Amygdala (tissue), 56 donors: ENCODE measurements at regions not wholly inside any gene's neighbourhood (a gene's known extent, or its start where the extent isn't known, plus 50 kb on each side); places are given as distances from the start of the nearest gene placed in this dataset.
"Not testable (repeated sequence)": the region's sequence is repeated elsewhere in the genome, so short reads cannot be mapped to it uniquely, and the experiment has no call there.

Source experiments
- DNase-seq, 56 donors: peaks; one replicate each; lab custom pipeline; 2025; lab: John Stamatoyannopoulos, UW

DNA sequence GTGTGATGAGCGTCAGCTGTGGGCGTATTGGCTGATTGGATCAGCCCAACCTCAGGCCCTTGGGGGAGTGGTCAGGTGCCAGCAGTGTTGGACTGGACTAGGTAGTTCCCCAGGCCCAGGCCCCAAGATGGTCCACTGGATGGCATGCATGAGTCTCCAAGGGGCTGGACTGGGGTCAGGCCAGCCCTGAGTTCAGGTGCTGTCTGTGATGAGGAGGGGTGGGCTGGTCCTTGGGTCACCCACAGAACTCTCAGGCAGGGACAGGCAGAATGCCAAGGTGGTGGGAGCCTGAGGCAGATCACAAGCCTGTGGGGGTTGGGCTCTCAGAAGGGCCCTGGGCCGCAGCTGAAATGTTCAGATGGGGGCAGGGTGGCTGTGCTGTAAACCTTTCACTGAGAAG is 59.5 kb upstream of the THUMPD2 start:
- no peak for DNase-seq

DNA sequence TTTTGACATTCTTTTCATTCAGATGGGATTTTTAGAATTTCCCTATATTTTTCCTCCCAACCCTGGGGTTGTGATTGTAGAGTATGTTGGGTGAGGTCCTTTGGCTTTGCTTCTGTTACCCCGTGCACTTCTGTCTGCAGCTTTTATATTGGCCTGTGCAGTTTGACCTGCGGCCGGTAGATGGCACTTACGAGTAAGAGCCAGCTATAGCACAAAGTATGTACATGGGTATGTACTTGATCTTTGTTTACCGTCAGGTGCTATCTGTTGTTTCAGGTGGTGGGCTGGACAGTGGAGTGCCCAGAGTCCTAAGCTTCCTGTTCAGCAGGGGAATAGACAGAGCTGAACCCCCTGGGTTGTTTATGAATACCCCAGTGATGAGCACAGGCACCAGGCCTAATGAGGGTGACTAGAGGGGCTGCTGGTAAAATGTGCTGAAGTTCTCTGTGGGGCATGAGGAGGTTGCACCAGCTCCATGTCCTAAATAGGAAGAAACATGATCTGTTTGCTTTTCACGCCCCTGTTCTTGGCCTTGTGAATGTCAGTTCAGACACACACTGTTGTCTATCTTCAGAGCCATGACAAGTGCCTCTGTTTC is 58.9 kb upstream of the THUMPD2 start:
- no peak for DNase-seq

DNA sequence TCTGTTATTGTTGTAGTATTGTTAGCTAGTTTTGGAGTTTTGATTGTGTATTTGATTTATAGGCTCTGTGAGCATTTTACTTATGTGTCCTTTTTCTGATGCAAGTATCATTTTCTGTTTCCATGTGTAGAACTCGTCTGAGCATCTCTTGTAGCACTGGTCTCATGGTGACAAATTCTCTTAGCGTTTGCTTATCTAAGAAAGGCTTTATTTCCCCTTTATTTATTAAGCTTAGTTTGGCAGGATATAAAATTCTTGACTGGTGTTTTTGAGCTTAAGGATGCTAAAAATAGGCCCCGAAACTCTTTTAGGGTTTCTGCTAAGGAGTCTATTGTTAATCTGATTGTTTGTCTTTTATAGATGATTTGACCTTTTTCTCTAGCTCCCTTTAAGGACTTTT is 57.6 kb upstream of the THUMPD2 start:
- no peak for DNase-seq

DNA sequence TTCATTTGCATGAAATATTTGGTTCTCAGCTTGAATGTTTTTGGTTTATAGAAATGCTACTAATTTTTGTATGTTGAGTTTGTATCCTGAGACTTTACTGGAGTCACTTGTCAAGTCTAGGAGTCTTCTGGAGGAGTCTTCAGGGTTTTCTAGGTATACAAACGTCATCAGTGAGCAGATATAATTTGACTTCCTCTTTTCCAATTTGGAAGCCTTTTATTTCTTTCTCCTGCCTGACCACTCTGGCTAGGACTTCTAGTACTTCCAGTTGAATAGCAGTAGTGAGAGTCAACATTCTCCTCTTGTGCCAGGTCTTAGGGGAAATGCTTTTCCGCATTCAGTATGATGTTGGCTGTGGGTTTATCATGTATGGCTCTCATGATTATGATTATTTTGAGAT is 55.4 kb upstream of the THUMPD2 start:
- no peak for DNase-seq

DNA sequence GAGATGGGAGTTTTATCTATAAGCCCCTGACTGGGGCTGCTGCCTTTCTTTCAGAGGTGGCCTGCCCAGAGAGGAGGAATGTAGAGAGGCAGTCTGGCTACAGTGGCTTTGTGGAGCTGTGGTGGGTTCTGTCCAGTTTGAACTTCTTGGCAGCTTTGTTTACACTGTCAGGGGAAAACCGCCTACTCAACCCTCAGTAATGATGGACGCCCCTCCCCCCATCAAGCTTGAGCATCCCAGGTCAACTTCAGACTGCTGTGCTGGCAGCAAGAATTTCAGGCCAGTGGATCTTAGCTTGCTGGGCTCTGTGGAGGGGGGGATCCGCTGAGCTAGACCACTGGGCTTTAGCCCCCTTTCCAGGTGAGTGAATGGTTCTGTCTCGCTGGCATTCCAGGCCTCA is 51.6 kb upstream of the THUMPD2 start:
- not testable (repeated sequence) for DNase-seq
